ENCODE measurements at regions not wholly inside any gene's neighbourhood (a gene's known extent, or its start where the extent isn't known, plus 50 kb on each side); places are given as distances from the start of the nearest gene placed in this dataset.

- DNase-seq: no peak
Observed at GRCh38 chr21:41606706-41607105, 98.7 kb upstream of the TMPRSS2 start.

GRCh38 chr21:41605934-41606285 lies 98.0 kb upstream of the TMPRSS2 start:
- DNase-seq: no peak

GRCh38 chr21:41605178-41605933 lies 97.4 kb upstream of the TMPRSS2 start:
- DNase-seq: no peak

- no peak for DNase-seq
Observed at GRCh38 chr21:41604583-41605041, 96.7 kb upstream of the TMPRSS2 start.

- DNase-seq: no peak
Observed at GRCh38 chr21:41603476-41603875, 95.5 kb upstream of the TMPRSS2 start.

- DNase-seq: peak; percentile 38
Observed at GRCh38 chr21:41602531-41602930, 94.6 kb upstream of the TMPRSS2 start.

GRCh38 chr21:41601573-41602368 lies 93.8 kb upstream of the TMPRSS2 start:
- DNase-seq: peak; percentile 51

GRCh38 chr21:41600961-41601572 lies 93.1 kb upstream of the TMPRSS2 start:
- DNase-seq: peak; percentile 51

- peak; percentile 58 for DNase-seq
Observed at GRCh38 chr21:41600556-41600955, 92.6 kb upstream of the TMPRSS2 start.

GRCh38 chr21:41600116-41600515 lies 92.2 kb upstream of the TMPRSS2 start:
- no peak for DNase-seq

- peak; percentile 44 for DNase-seq
Observed at GRCh38 chr21:41598561-41599431, 90.8 kb upstream of the TMPRSS2 start.

GRCh38 chr21:41597811-41598231 lies 89.9 kb upstream of the TMPRSS2 start:
- no peak for DNase-seq

- peak; percentile 16 for DNase-seq
Observed at GRCh38 chr21:41597227-41597626, 89.3 kb upstream of the TMPRSS2 start.

GRCh38 chr21:41596241-41596925 lies 88.4 kb upstream of the TMPRSS2 start:
- DNase-seq: peak; percentile 14

- no peak for DNase-seq
Observed at GRCh38 chr21:41594268-41594667, 86.3 kb upstream of the TMPRSS2 start.

GRCh38 chr21:41593760-41594138 lies 85.8 kb upstream of the TMPRSS2 start:
- peak; percentile 22 for DNase-seq

- peak; percentile 49 for DNase-seq
Observed at GRCh38 chr21:41593051-41593759, 85.2 kb upstream of the TMPRSS2 start.

- peak; percentile 14 for DNase-seq
Observed at GRCh38 chr21:41589620-41590175, 81.7 kb upstream of the TMPRSS2 start.

GRCh38 chr21:41589131-41589530 lies 81.2 kb upstream of the TMPRSS2 start:
- DNase-seq: peak; percentile 4

GRCh38 chr21:41585199-41585994 lies 77.4 kb upstream of the TMPRSS2 start:
- DNase-seq: peak; percentile 24

All from activated effector memory CD4-positive, alpha-beta T cell treated with anti-CD3 and anti-CD28 coated beads, Interleukin-2, amount 50 U/mL, for 16 hours (primary cell).